H1 (cell line): ENCODE measurements at regions not wholly inside any gene's neighbourhood (a gene's known extent, or its start where the extent isn't known, plus 50 kb on each side); places are given as distances from the start of the nearest gene placed in this dataset.
"Not testable (repeated sequence)": the region's sequence is repeated elsewhere in the genome, so short reads cannot be mapped to it uniquely, and the experiment has no call there.

Source experiments
- CTCF ChIA-PET: fragments of 300-600 bp; sonication (Branson Sonifier 250); formaldehyde crosslinking; loops from one replicate; lab custom pipeline; 2021; ENCODE audit not compliant: partially characterized antibody; lab: Charles Lee
- POLR2A ChIA-PET: fragments of 300-600 bp; sonication (Branson Sonifier 250); formaldehyde crosslinking; loops from one replicate; lab custom pipeline; 2021; ENCODE audit warnings: inconsistent platforms; ENCODE audit not compliant: partially characterized antibody; lab: Charles Lee
- DNase-seq, 2 experiments: peaks; one replicate each; pipeline versions ENCODE4 v3.0.0 to v3.0.0-alpha.2; 2010 to 2022; ENCODE audit warnings: low spot score in 2 of 2, low read depth in 1 of 2, mixed read lengths in 1 of 2
- FAIRE-seq: peaks from 2 replicates; lab custom pipeline; 2011; peaks lifted over from hg19 to GRCh38; lab: Jason Lieb, UNC
- H2AFZ ChIP-seq: 2 replicates; pipeline ENCODE4 v1.8.1; 2012; ENCODE audit warnings: low read length, inconsistent platforms
- H2AK5ac ChIP-seq: 2 replicates; pipeline ENCODE4 v1.6.1; 2013; ENCODE audit warnings: low read depth, low read length
- H2BK120ac ChIP-seq: replicated peaks from 2 replicates; pipeline ENCODE3; 2013; ENCODE audit warnings: low read depth, low read length, inconsistent platforms
- H2BK12ac ChIP-seq: 2 replicates; pipeline ENCODE4 v1.6.1; 2013; ENCODE audit warnings: low read depth, low read length
- H2BK15ac ChIP-seq: 2 replicates; pipeline ENCODE4 v1.6.1; 2013; ENCODE audit warnings: low read length
- H2BK20ac ChIP-seq: 2 replicates; pipeline ENCODE4 v1.6.1; 2013; ENCODE audit warnings: low read length
- H2BK5ac ChIP-seq: 2 replicates; pipeline ENCODE4 v1.6.1; 2013; ENCODE audit warnings: low read depth, low read length
- H3K14ac ChIP-seq: 2 replicates; pipeline ENCODE4 v1.6.1; 2013; ENCODE audit warnings: inconsistent platforms; ENCODE audit not compliant: insufficient read length
- H3K18ac ChIP-seq: 2 replicates; pipeline ENCODE4 v1.6.1; 2013; ENCODE audit warnings: low read length; ENCODE audit errors: extremely low read depth
- H3K23ac ChIP-seq: 2 replicates; pipeline ENCODE4 v1.6.1; 2013; ENCODE audit warnings: inconsistent platforms; ENCODE audit not compliant: insufficient read length
- H3K23me2 ChIP-seq: 2 replicates; pipeline ENCODE4 v1.6.1; 2013; ENCODE audit warnings: low read depth, low read length
- H3K27ac ChIP-seq: 2 replicates; pipeline ENCODE4 v1.6.1; 2011; ENCODE audit warnings: low read depth, low read length, inconsistent platforms
- H3K27me3 ChIP-seq, 4 experiments: replicated peaks in 1 of 4; 1 replicate in 1 of 4; 2 replicates in 3 of 4; pipeline versions ENCODE4 v1.6.1 to v1.8.1; 2011 to 2013; ENCODE audit warnings: low read length in 3 of 4, mild to moderate bottlenecking in 3 of 4, inconsistent platforms in 2 of 4, mixed read lengths in 2 of 4, moderate library complexity in 1 of 4; ENCODE audit not compliant: control insufficient read depth in 3 of 4, insufficient read depth in 3 of 4; ENCODE audit errors: extremely low read depth in 1 of 4
- H3K36me3 ChIP-seq, 4 experiments: 2 replicates each; pipeline versions ENCODE4 v1.6.1 to v1.8.1; 2011 to 2013; ENCODE audit warnings: mild to moderate bottlenecking in 4 of 4, low read length in 3 of 4, moderate library complexity in 2 of 4, control low read depth in 1 of 4, inconsistent platforms in 1 of 4; ENCODE audit not compliant: insufficient read depth in 4 of 4, control insufficient read depth in 2 of 4
- H3K4ac ChIP-seq: replicated peaks from 2 replicates; pipeline ENCODE3; 2013; ENCODE audit warnings: low read length, low read depth, mixed read lengths, inconsistent platforms; ENCODE audit not compliant: insufficient read length
- H3K4me1 ChIP-seq, 4 experiments: replicated peaks in 1 of 4; 1 replicate in 1 of 4; 2 replicates in 3 of 4; pipeline versions ENCODE4 v1.6.1 to v1.8.1; 2011 to 2013; ENCODE audit warnings: low read length in 3 of 4, inconsistent platforms in 2 of 4, mixed read lengths in 1 of 4; ENCODE audit not compliant: insufficient read depth in 4 of 4, control insufficient read depth in 3 of 4
- H3K4me2 ChIP-seq, 2 experiments: 2 replicates each; pipeline versions ENCODE4 v1.6.1 to v1.8.1; 2011 to 2013; ENCODE audit warnings: low read depth in 2 of 2, low read length in 2 of 2, control low read depth in 1 of 2, inconsistent platforms in 1 of 2, mild to moderate bottlenecking in 1 of 2; ENCODE audit not compliant: insufficient read depth in 1 of 2
- H3K4me3 ChIP-seq, 4 experiments: fragments of 200-600, 300-600 bp in 1 of 4; sonication (generic), shearing (Covaris generic), sonication (Bioruptor Twin) in 1 of 4; 2 replicates each; pipeline versions ENCODE4 v1.5.1 to v1.8.1; 2011 to 2016; ENCODE audit warnings: low read length in 4 of 4, low read depth in 3 of 4, control low read depth in 2 of 4, inconsistent platforms in 2 of 4, mild to moderate bottlenecking in 2 of 4, mixed read lengths in 1 of 4, moderate library complexity in 1 of 4; ENCODE audit not compliant: insufficient read depth in 2 of 4; ENCODE audit errors: extremely low read depth in 1 of 4
- H3K56ac ChIP-seq: replicated peaks from 2 replicates; pipeline ENCODE3; 2013; ENCODE audit warnings: low read depth, mild to moderate bottlenecking, mixed read lengths, low read length, inconsistent platforms; ENCODE audit not compliant: insufficient read length
- H3K79me1 ChIP-seq: 2 replicates; pipeline ENCODE4 v1.6.1; 2013; ENCODE audit warnings: low read depth, low read length, control low read depth
- H3K79me2 ChIP-seq, 2 experiments: 2 replicates each; pipeline versions ENCODE4 v1.6.1 to v1.8.1; 2012 to 2013; ENCODE audit warnings: low read length in 2 of 2, mild to moderate bottlenecking in 2 of 2, inconsistent platforms in 1 of 2; ENCODE audit not compliant: insufficient read depth in 2 of 2, control insufficient read depth in 1 of 2
- H3K9ac ChIP-seq, 4 experiments: replicated peaks in 1 of 4; 1 replicate in 1 of 4; 2 replicates in 3 of 4; pipeline versions ENCODE4 v1.6.1 to v1.8.1; 2011 to 2013; ENCODE audit warnings: low read depth in 3 of 4, low read length in 3 of 4, control low read depth in 2 of 4, mild to moderate bottlenecking in 2 of 4, moderate library complexity in 2 of 4, inconsistent platforms in 1 of 4; ENCODE audit errors: extremely low read depth in 1 of 4
- H3K9me3 ChIP-seq, 2 experiments: 2 replicates each; pipeline versions ENCODE4 v1.6.1 to v1.8.1; 2012 to 2013; ENCODE audit warnings: mild to moderate bottlenecking in 2 of 2, moderate library complexity in 2 of 2, control low read depth in 1 of 2, inconsistent platforms in 1 of 2, low read depth in 1 of 2, low read length in 1 of 2, mixed read lengths in 1 of 2; ENCODE audit not compliant: insufficient read depth in 2 of 2
- H4K20me1 ChIP-seq, 2 experiments: replicated peaks in 1 of 2; 2 replicates each; pipeline versions ENCODE3 to v1.8.1; 2011 to 2013; ENCODE audit warnings: inconsistent platforms in 2 of 2, low read length in 2 of 2, mild to moderate bottlenecking in 1 of 2; ENCODE audit not compliant: insufficient read depth in 2 of 2, control insufficient read depth in 1 of 2
- H4K5ac ChIP-seq: 2 replicates; pipeline ENCODE4 v1.6.1; 2013; ENCODE audit warnings: low read length, low read depth, mixed read lengths, inconsistent platforms; ENCODE audit not compliant: insufficient read length
- H4K8ac ChIP-seq: 2 replicates; pipeline ENCODE4 v1.8.0; 2013; ENCODE audit warnings: mild to moderate bottlenecking, moderate library complexity, low read length, inconsistent platforms; ENCODE audit not compliant: insufficient read depth; ENCODE audit errors: extremely low read depth
- H4K91ac ChIP-seq: replicated peaks from 2 replicates; pipeline ENCODE3; 2013; ENCODE audit warnings: low read length, mixed read lengths, inconsistent platforms; ENCODE audit not compliant: insufficient read length

DNA sequence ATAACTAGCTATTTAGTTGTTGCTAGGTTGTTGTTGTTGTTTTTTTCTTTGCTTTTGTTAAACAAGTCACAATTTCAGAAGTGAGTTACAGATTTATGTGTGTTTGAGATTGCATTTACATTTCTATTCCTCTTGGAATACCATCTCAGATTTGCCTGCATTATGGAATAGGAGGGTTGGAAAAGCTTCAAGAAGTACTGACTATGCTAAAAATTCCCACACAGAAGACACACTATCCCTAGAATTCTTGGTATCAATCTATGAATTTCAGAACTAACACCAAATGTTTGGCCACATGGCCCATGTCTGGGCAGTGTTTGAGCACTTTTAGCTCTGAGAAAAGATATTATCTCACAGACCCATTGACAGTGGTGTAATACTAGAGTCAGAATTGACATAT, 249.9 kb upstream of the NPVF start:
- FAIRE-seq, H3K27me3 ChIP-seq, H3K4me1 ChIP-seq, H3K79me2 ChIP-seq, H3K14ac ChIP-seq, H2BK12ac ChIP-seq, H2BK15ac ChIP-seq, H2BK20ac ChIP-seq, H3K4ac ChIP-seq, H3K23me2 ChIP-seq, CTCF ChIA-PET, H3K36me3 ChIP-seq, H4K5ac ChIP-seq, H3K79me1 ChIP-seq, H2BK5ac ChIP-seq, H2BK120ac ChIP-seq, H4K8ac ChIP-seq, H3K18ac ChIP-seq, H3K9me3 ChIP-seq, DNase-seq, H4K20me1 ChIP-seq, H3K56ac ChIP-seq, H3K4me3 ChIP-seq, H2AFZ ChIP-seq, POLR2A ChIA-PET, H3K9ac ChIP-seq, H4K91ac ChIP-seq, H3K27ac ChIP-seq, H3K23ac ChIP-seq, H2AK5ac ChIP-seq, H3K4me2 ChIP-seq: not testable (repeated sequence)
